HepG2 (cell line): ENCODE measurements at regions not wholly inside any gene's neighbourhood (a gene's known extent, or its start where the extent isn't known, plus 50 kb on each side); places are given as distances from the start of the nearest gene placed in this dataset.

Experiments
- ATAC-seq: fragments of 200-7000 bp; cut with Tn5 transposase; 3 replicates; pipeline ENCODE4 v1.9.1; 2020; ENCODE audit warnings: mild to moderate bottlenecking, moderate library complexity
- BruUV-seq: library from RNA; stranded (reverse); fragments of 400-500 nt; replicated peaks from 2 replicates; lab custom pipeline; 2021; lab: Mats Ljungman, UMichigan
- CTCF ChIA-PET: fragments of 300-600 bp; formaldehyde crosslinking; extraction: SDS; loops from one replicate; lab custom pipeline; 2021; ENCODE audit warnings: low total read pairs, inconsistent platforms, low intra/inter-chr PET ratio; lab: Yijun Ruan, JAX
- POLR2A ChIA-PET: fragments of 350-600 bp; sonication (Branson Sonifier 250); formaldehyde crosslinking; loops from one replicate; lab custom pipeline; 2020; ENCODE audit warnings: antibody characterized with exemption, inconsistent platforms; lab: Yijun Ruan, JAX
- DNase-seq: peaks from one replicate; pipeline ENCODE4 v3.0.0-alpha.2; 2015; ENCODE audit warnings: low spot score
- FAIRE-seq: peaks from 3 replicates; lab custom pipeline; 2011; peaks lifted over from hg19 to GRCh38; lab: Jason Lieb, UNC
- H2AFZ ChIP-seq: one replicate; pipeline ENCODE4 v1.6.1; 2011; ENCODE audit warnings: low read length, inconsistent platforms
- H3K27ac ChIP-seq: fragments of 300-600 bp; 3 replicates; pipeline ENCODE4 v1.8.0; 2011; ENCODE audit warnings: mixed run types, mild to moderate bottlenecking, mixed read lengths, low read length, inconsistent platforms; ENCODE audit not compliant: insufficient read depth; ENCODE audit errors: extremely low read length
- H3K27me3 ChIP-seq, 2 experiments: fragments of 200-600 bp in 1 of 2; 2 replicates in 1 of 2; 3 replicates in 1 of 2; pipeline versions ENCODE4 v1.6.0 to v1.8.0; 2011; ENCODE audit warnings: low read length in 2 of 2, mild to moderate bottlenecking in 2 of 2, moderate library complexity in 2 of 2, inconsistent platforms in 1 of 2; ENCODE audit not compliant: insufficient read depth in 2 of 2, control insufficient read depth in 1 of 2
- H3K36me3 ChIP-seq, 2 experiments: fragments of 200-600 bp in 1 of 2; replicated peaks in 1 of 2; 2 replicates in 1 of 2; 3 replicates in 1 of 2; pipeline versions ENCODE4 v1.5.1 to v1.8.0; 2011; ENCODE audit warnings: low read length in 2 of 2, inconsistent platforms in 1 of 2; ENCODE audit not compliant: insufficient read depth in 2 of 2, control insufficient read depth in 1 of 2
- H3K4me1 ChIP-seq: 2 replicates; pipeline ENCODE4 v1.5.1; 2012; ENCODE audit warnings: low read length, inconsistent platforms; ENCODE audit not compliant: insufficient read depth
- H3K4me2 ChIP-seq: 2 replicates; pipeline ENCODE4 v1.6.0; 2011; ENCODE audit warnings: low read depth, low read length, inconsistent platforms
- H3K4me3 ChIP-seq, 3 experiments: fragments of 200-600 bp in 1 of 3; sonication (generic), shearing (Covaris generic) in 1 of 3; replicated peaks in 1 of 3; 2 replicates each; pipeline ENCODE4 v1.5.1; 2011 to 2016; ENCODE audit warnings: low read length in 3 of 3, inconsistent platforms in 2 of 3, low read depth in 2 of 3, mild to moderate bottlenecking in 2 of 3, control low read depth in 1 of 3, mixed read lengths in 1 of 3; ENCODE audit not compliant: insufficient read depth in 1 of 3
- H3K79me2 ChIP-seq: one replicate; pipeline ENCODE4 v1.6.1; 2011; ENCODE audit warnings: low read length, inconsistent platforms; ENCODE audit not compliant: insufficient read depth
- H3K9ac ChIP-seq: 2 replicates; pipeline ENCODE4 v1.6.0; 2011; ENCODE audit warnings: mild to moderate bottlenecking, low read depth, low read length, inconsistent platforms; ENCODE audit not compliant: insufficient read depth
- H3K9me3 ChIP-seq: 2 replicates; pipeline ENCODE4 v1.5.1; 2012; ENCODE audit warnings: mild to moderate bottlenecking, low read length
- H4K20me1 ChIP-seq: 2 replicates; pipeline ENCODE4 v1.6.0; 2011; ENCODE audit warnings: inconsistent platforms, mild to moderate bottlenecking, low read length, moderate library complexity; ENCODE audit not compliant: insufficient read depth
- ZEB1 ChIP-seq: IDR thresholded peaks from 2 replicates; pipeline ENCODE4 v1.6.1; 2012; ENCODE audit warnings: mild to moderate bottlenecking, low read depth, inconsistent platforms; ENCODE audit not compliant: insufficient replicate concordance
- ZNF382 ChIP-seq: sonication (generic); formaldehyde crosslinking; IDR thresholded peaks from 2 replicates; pipeline ENCODE4 v1.5.0; 2020; ENCODE audit warnings: missing genetic modification reagents, mild to moderate bottlenecking, borderline replicate concordance
- WGBS: methylation state at CpG from one replicate; pipeline ENCODE4 v1.1.6; 2017; ENCODE audit warnings: low lambda C conversion rate; 5-methylcytosine and 5-hydroxymethylcytosine counted together
- in situ Hi-C: cut with HindIII; loops from 2 replicates; pipeline ENCODE4 v1.10.0; 2017; ENCODE audit warnings: low pct_unique_long_range_greater_than_20kb; ENCODE audit not compliant: extremely low pct_ligation_motif_present
- intact Hi-C: fragments of 100-400 bp; cut with micrococcal nuclease; formaldehyde crosslinking; loops from one replicate; pipeline ENCODE4 v1.10.0; 2022; ENCODE audit not compliant: unreplicated experiment
- TF ChIP-seq, protein P1 (sequence below): IDR thresholded peaks from 2 replicates; pipeline ENCODE4 v1.6.1; 2016; ENCODE audit warnings: mild to moderate bottlenecking

DNA sequence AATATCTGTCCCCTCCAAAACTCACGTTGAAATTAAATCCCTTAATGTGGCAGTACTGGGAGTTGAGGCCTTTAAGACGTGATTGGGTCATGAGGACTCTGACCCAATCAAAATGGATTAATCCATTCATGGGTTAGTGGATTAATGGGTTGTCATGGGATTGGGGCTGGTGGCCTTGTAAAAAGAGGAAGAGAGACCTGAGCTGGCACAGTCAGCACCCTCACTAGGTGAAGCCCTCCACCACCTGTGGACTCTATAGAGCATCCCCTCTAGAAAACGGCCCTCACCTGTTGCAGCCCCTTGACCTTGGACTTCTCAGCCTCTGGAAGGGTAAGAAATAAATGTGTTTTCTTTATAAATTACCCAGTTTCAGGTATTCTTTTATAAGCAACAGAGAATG is 53.0 kb downstream of the SPRING1 start:
- no peak for FAIRE-seq
- Histone ChIP-seq H3K9me3 (no peaks in the 10 kb centered on the region), H3K4me1 (no peaks in the 10 kb centered on the region), H3K4me3 (no peak overlapping the region), H4K20me1 (no peaks in the 10 kb centered on the region), H3K9ac (no peak overlapping the region), H3K27me3 (no peaks in the 10 kb centered on the region), H2AFZ (no peak overlapping the region), H3K79me2 (no peaks in the 10 kb centered on the region)
- ATAC-seq, result no peak
- 55% methylated on average over 3 of the region's 3 CpGs for WGBS
- POLR2A ChIA-PET, result no interaction called here
- in situ Hi-C loops, result no loop called here
- intact Hi-C loops, result loop anchor here (5.0 kb wide), 1 partner anchor 173 kb away; no protein-coding TSS in a partner anchor
- CTCF ChIA-PET, result no interaction called here
- TF ChIP-seq ZNF382 (CRISPR knock-in tag), result no peak
- TF ChIP-seq, protein P1, sequence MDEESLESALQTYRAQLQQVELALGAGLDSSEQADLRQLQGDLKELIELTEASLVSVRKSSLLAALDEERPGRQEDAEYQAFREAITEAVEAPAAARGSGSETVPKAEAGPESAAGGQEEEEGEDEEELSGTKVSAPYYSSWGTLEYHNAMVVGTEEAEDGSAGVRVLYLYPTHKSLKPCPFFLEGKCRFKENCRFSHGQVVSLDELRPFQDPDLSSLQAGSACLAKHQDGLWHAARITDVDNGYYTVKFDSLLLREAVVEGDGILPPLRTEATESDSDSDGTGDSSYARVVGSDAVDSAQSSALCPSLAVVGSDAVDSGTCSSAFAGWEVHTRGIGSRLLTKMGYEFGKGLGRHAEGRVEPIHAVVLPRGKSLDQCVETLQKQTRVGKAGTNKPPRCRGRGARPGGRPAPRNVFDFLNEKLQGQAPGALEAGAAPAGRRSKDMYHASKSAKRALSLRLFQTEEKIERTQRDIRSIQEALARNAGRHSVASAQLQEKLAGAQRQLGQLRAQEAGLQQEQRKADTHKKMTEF (CRISPR knock-in tag), result no peak
- TF ChIP-seq, all 625 proteins: peak for 0
- no peak overlapping the region for H3K4me2 ChIP-seq
- no TSS peak for BruUV-seq
- no peak for DNase-seq
- no peaks in the 10 kb centered on the region for H3K36me3 ChIP-seq
- H3K27ac ChIP-seq, result no peak overlapping the region

DNA sequence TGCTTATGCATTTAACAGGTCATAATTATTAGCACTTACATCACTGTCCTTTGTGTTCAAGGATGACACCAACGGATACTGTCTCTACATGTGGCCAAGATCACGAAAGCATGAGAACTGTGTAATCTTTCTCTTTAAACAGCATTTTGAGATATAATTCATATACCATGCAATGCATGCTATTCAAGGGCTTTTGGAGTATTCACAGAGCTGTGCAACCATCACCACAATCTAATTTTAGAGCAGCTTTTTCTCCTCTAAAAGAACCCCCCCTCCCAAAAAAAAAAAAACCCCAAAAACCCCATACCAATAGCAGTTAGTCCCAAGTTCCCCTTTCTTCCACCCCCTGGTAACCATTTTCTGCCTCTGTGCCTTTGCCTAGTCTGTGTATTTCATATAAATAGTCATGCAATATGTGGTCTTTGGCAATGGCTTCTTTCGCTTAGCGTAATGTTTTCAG is 60.6 kb downstream of the SPRING1 start:
- FAIRE-seq (no peak), ATAC-seq (no peak), DNase-seq (no peak)
- POLR2A ChIA-PET, result no interaction called here
- Histone ChIP-seq H3K9ac (no peak overlapping the region), H3K27ac (no peak overlapping the region), H3K9me3 (no peaks in the 10 kb centered on the region), H4K20me1 (no peaks in the 10 kb centered on the region; the same call in 1 of the 2 replicates), H3K27me3 (no peaks in the 10 kb centered on the region), H3K4me2 (no peak overlapping the region), H3K4me1 (peaks cover 26% of the 10 kb centered on the region), H3K4me3 (no peak overlapping the region), H3K36me3 (no peaks in the 10 kb centered on the region), H3K79me2 (no peaks in the 10 kb centered on the region), H2AFZ (no peak overlapping the region)
- intact Hi-C loops (no loop called here), in situ Hi-C loops (no loop called here)
- no peak for TF ChIP-seq ZEB1
- CTCF ChIA-PET, result no interaction called here
- 75% methylated on average over 4 of the region's 4 CpGs for WGBS
- BruUV-seq, result no TSS peak
